HEK293 (cell line): ENCODE measurements at regions not wholly inside any gene's neighbourhood (a gene's known extent, or its start where the extent isn't known, plus 50 kb on each side); places are given as distances from the start of the nearest gene placed in this dataset.

Experiments used
- CTCF ChIA-PET: fragments of 350-600 bp; formaldehyde crosslinking; extraction: SDS; loops from one replicate; lab custom pipeline; 2021; ENCODE audit warnings: antibody characterized with exemption; lab: Yijun Ruan, JAX
- POLR2A ChIA-PET: fragments of 300-600 bp; formaldehyde crosslinking; extraction: SDS; loops from one replicate; lab custom pipeline; 2020; ENCODE audit warnings: antibody characterized with exemption, inconsistent platforms; lab: Yijun Ruan, JAX
- H3K27ac ChIP-seq: fragments of 200-500 bp; sonication (Bioruptor generic); 2 replicates; pipeline ENCODE4 v1.5.1; 2014; ENCODE audit warnings: low read depth, low read length, control low read depth, inconsistent platforms; ENCODE audit errors: extremely low read depth
- H3K36me3 ChIP-seq, 2 experiments: fragments of 200-500 bp in 1 of 2; sonication (Bioruptor generic) in 1 of 2; 1 replicate in 1 of 2; 2 replicates in 1 of 2; pipeline ENCODE4 v1.5.1; 2014 to 2017; ENCODE audit warnings: inconsistent platforms in 2 of 2, low read length in 2 of 2; ENCODE audit not compliant: control insufficient read depth in 2 of 2, insufficient read depth in 1 of 2
- H3K4me1 ChIP-seq: fragments of 200-500 bp; sonication (Bioruptor generic); 2 replicates; pipeline ENCODE4 v1.5.1; 2014; ENCODE audit warnings: mild to moderate bottlenecking, low read length, inconsistent platforms; ENCODE audit not compliant: control insufficient read depth, insufficient read depth
- H3K4me3 ChIP-seq: 2 replicates; pipeline ENCODE4 v1.5.1; 2011; ENCODE audit warnings: low read depth, mild to moderate bottlenecking, control low read depth, low read length, moderate library complexity
- H3K9me3 ChIP-seq: fragments of 200-500 bp; sonication (Bioruptor generic); 2 replicates; pipeline ENCODE4 v1.5.1; 2014; ENCODE audit warnings: low read depth, low read length, inconsistent platforms; ENCODE audit not compliant: control insufficient read depth, insufficient read depth
- KLF10 ChIP-seq: fragments of 450-650 bp; IDR thresholded peaks from 2 replicates; pipeline ENCODE4 v1.5.1; 2018; ENCODE audit warnings: missing biosample characterization, mild to moderate bottlenecking, missing genetic modification characterization
- KLF16 ChIP-seq: fragments of 450-650 bp; formaldehyde crosslinking; IDR thresholded peaks from 2 replicates; pipeline ENCODE4 v1.5.1; 2017; ENCODE audit warnings: missing biosample characterization, missing genetic modification characterization
- SETDB1 ChIP-seq: IDR thresholded peaks from one replicate; pipeline ENCODE4 v1.6.1; 2017; ENCODE audit warnings: mild to moderate bottlenecking, low read length, moderate library complexity, mixed read lengths; ENCODE audit not compliant: insufficient read length
- ZBTB1 ChIP-seq: fragments of 450-650 bp; formaldehyde crosslinking; IDR thresholded peaks from 2 replicates; pipeline ENCODE4 v1.5.1; 2016; ENCODE audit warnings: missing biosample characterization, missing genetic modification characterization
- ZBTB7A ChIP-seq: fragments of 450-650 bp; formaldehyde crosslinking; IDR thresholded peaks from 2 replicates; pipeline ENCODE4 v1.5.1; 2016; ENCODE audit warnings: low read depth, missing biosample characterization, missing genetic modification characterization
- ZIC2 ChIP-seq: fragments of 450-650 bp; formaldehyde crosslinking; IDR thresholded peaks from 2 replicates; pipeline ENCODE4 v1.5.1; 2016; ENCODE audit warnings: missing biosample characterization, missing genetic modification characterization
- ZNF292 ChIP-seq: fragments of 450-650 bp; formaldehyde crosslinking; IDR thresholded peaks from 2 replicates; pipeline ENCODE4 v1.5.1; 2016; ENCODE audit warnings: low read depth, missing biosample characterization, missing genetic modification characterization, borderline replicate concordance
- ZNF366 ChIP-seq: fragments of 450-650 bp; formaldehyde crosslinking; conservative IDR thresholded peaks from 2 replicates; pipeline ENCODE4 v1.5.1; 2016; ENCODE audit warnings: missing biosample characterization, missing genetic modification characterization
- ZNF433 ChIP-seq: fragments of 450-650 bp; formaldehyde crosslinking; IDR thresholded peaks from 2 replicates; pipeline ENCODE4 v1.5.1; 2016; ENCODE audit warnings: missing biosample characterization, missing genetic modification characterization, low read depth
- ZNF48 ChIP-seq: fragments of 450-650 bp; formaldehyde crosslinking; IDR thresholded peaks from 2 replicates; pipeline ENCODE4 v1.5.1; 2016; ENCODE audit warnings: missing biosample characterization, missing genetic modification characterization
- ZNF521 ChIP-seq: fragments of 450-650 bp; formaldehyde crosslinking; IDR thresholded peaks from 2 replicates; pipeline ENCODE4 v1.5.1; 2017; ENCODE audit warnings: missing biosample characterization, mild to moderate bottlenecking, missing genetic modification characterization
- ZNF529 ChIP-seq: fragments of 450-650 bp; formaldehyde crosslinking; IDR thresholded peaks from 2 replicates; pipeline ENCODE4 v1.5.1; 2017; ENCODE audit warnings: missing genetic modification characterization, missing biosample characterization; ENCODE audit not compliant: insufficient replicate concordance
- ZNF555 ChIP-seq: fragments of 450-650 bp; formaldehyde crosslinking; conservative IDR thresholded peaks from 2 replicates; pipeline ENCODE4 v1.5.1; 2017; ENCODE audit warnings: missing biosample characterization, mild to moderate bottlenecking, missing genetic modification characterization, inconsistent platforms
- ZNF600 ChIP-seq: fragments of 450-650 bp; formaldehyde crosslinking; IDR thresholded peaks from 2 replicates; pipeline ENCODE4 v1.5.1; 2016; ENCODE audit warnings: missing biosample characterization, missing genetic modification characterization
- ZNF624 ChIP-seq: fragments of 450-650 bp; formaldehyde crosslinking; IDR thresholded peaks from 2 replicates; pipeline ENCODE4 v1.5.1; 2017; ENCODE audit warnings: missing biosample characterization, missing genetic modification characterization
- ZSCAN16 ChIP-seq: fragments of 450-650 bp; formaldehyde crosslinking; IDR thresholded peaks from 2 replicates; pipeline ENCODE4 v1.5.1; 2016; ENCODE audit warnings: missing biosample characterization, missing genetic modification characterization
- TF ChIP-seq, protein P1 (sequence below): fragments of 450-650 bp; formaldehyde crosslinking; IDR thresholded peaks from 2 replicates; pipeline ENCODE4 v1.5.1; 2016; ENCODE audit warnings: missing biosample characterization, missing genetic modification characterization
- TF ChIP-seq, protein P2 (sequence below): fragments of 450-650 bp; formaldehyde crosslinking; IDR thresholded peaks from 2 replicates; pipeline ENCODE4 v1.5.1; 2016; ENCODE audit warnings: missing biosample characterization, missing genetic modification characterization, low read depth
- TF ChIP-seq, protein P3 (sequence below): fragments of 450-650 bp; formaldehyde crosslinking; IDR thresholded peaks from 2 replicates; pipeline ENCODE4 v1.5.1; 2017; ENCODE audit warnings: missing biosample characterization, missing genetic modification characterization
- TF ChIP-seq, protein P4 (sequence below): fragments of 450-650 bp; formaldehyde crosslinking; IDR thresholded peaks from 2 replicates; pipeline ENCODE4 v1.5.1; 2016; ENCODE audit warnings: missing biosample characterization, missing genetic modification characterization
- TF ChIP-seq, protein P5 (sequence below): fragments of 450-650 bp; IDR thresholded peaks from 2 replicates; pipeline ENCODE4 v1.5.1; 2018; ENCODE audit warnings: missing biosample characterization, mild to moderate bottlenecking, missing genetic modification characterization

DNA sequence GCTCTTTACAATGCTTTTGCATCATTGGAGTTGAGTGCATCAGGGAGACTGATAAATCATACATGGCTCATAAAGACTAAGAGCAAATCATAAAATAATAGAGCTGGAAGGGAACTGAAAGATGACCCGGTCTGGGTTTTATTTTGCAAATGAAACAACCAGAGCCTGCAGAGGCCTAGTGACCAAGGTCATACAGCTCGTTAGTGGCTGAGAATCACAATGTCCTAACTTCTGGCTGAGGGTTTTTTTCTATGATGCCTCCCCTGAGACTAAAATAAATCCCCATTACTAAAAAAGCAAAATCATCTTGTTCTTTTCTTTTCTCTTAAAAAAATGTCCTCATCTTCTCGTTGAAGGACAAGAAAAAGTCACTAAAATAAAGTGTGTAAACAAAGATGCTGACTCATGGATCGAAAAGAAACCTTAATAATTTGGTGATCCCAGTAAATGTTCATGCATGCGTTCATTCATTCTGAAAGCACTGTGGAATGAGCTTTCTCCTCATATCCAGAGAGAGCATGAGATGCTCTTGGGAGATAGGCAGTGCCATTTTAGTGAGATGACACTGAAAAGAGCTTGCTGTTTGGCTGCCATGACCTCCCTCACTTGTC is 107.8 kb upstream of the PHYHIPL start (continued):
- TF ChIP-seq, protein P1, sequence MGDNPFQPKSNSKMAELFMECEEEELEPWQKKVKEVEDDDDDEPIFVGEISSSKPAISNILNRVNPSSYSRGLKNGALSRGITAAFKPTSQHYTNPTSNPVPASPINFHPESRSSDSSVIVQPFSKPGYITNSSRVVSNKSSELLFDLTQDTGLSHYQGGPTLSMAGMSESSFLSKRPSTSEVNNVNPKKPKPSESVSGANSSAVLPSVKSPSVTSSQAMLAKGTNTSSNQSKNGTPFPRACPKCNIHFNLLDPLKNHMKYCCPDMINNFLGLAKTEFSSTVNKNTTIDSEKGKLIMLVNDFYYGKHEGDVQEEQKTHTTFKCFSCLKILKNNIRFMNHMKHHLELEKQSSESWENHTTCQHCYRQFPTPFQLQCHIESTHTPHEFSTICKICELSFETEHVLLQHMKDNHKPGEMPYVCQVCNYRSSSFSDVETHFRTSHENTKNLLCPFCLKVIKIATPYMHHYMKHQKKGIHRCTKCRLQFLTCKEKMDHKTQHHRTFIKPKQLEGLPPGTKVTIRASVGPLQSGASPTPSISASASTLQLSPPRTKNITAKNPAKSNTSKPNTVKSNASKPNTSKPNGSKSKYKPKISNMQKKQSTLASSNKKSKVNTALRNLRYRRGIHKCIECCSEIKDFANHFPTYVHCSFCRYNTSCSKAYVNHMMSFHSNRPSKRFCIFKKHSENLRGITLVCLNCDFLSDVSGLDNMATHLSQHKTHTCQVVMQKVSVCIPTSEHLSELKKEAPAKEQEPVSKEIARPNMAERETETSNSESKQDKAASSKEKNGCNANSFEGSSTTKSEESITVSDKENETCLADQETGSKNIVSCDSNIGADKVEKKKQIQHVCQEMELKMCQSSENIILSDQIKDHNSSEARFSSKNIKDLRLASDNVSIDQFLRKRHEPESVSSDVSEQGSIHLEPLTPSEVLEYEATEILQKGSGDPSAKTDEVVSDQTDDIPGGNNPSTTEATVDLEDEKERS (tag by site-specific recombination), result no peak
- no peak for TF ChIP-seq ZNF366 (tag by site-specific recombination)

DNA sequence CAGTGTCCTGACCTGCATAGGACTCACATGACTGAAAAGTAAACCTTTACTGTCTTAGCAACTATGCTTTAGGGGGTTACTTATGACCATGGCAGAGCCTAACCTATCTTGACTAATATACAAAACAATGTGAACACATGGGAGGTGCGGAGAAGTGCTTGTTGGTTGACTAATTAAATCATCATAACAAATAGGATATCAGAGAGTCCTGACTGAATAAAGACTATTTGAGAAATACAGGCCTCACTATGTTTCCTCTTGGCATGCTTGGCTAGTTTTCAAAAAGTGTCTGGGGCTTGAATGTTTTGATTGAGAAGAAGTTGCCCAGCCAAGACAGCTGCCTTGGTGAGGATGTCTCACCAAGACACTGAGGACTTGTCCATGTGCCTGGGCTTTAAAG is 104.4 kb upstream of the PHYHIPL start:
- no peaks in the 10 kb centered on the region for H3K36me3 ChIP-seq
- TF ChIP-seq KLF16, result no peak
- TF ChIP-seq, protein P2, sequence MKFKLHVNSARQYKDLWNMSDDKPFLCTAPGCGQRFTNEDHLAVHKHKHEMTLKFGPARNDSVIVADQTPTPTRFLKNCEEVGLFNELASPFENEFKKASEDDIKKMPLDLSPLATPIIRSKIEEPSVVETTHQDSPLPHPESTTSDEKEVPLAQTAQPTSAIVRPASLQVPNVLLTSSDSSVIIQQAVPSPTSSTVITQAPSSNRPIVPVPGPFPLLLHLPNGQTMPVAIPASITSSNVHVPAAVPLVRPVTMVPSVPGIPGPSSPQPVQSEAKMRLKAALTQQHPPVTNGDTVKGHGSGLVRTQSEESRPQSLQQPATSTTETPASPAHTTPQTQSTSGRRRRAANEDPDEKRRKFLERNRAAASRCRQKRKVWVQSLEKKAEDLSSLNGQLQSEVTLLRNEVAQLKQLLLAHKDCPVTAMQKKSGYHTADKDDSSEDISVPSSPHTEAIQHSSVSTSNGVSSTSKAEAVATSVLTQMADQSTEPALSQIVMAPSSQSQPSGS (tag by site-specific recombination), result no peak
- no peak for TF ChIP-seq ZNF433 (tag by site-specific recombination)
- no peak for TF ChIP-seq ZNF555 (tag by site-specific recombination)
- TF ChIP-seq ZNF529, result no peak
- TF ChIP-seq, protein P3, sequence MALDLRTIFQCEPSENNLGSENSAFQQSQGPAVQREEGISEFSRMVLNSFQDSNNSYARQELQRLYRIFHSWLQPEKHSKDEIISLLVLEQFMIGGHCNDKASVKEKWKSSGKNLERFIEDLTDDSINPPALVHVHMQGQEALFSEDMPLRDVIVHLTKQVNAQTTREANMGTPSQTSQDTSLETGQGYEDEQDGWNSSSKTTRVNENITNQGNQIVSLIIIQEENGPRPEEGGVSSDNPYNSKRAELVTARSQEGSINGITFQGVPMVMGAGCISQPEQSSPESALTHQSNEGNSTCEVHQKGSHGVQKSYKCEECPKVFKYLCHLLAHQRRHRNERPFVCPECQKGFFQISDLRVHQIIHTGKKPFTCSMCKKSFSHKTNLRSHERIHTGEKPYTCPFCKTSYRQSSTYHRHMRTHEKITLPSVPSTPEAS, result no peak
- no peak for TF ChIP-seq ZNF624 (tag by site-specific recombination)
- TF ChIP-seq, protein P4, sequence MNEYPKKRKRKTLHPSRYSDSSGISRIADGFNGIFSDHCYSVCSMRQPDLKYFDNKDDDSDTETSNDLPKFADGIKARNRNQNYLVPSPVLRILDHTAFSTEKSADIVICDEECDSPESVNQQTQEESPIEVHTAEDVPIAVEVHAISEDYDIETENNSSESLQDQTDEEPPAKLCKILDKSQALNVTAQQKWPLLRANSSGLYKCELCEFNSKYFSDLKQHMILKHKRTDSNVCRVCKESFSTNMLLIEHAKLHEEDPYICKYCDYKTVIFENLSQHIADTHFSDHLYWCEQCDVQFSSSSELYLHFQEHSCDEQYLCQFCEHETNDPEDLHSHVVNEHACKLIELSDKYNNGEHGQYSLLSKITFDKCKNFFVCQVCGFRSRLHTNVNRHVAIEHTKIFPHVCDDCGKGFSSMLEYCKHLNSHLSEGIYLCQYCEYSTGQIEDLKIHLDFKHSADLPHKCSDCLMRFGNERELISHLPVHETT, result no peak
- TF ChIP-seq ZIC2 (tag by site-specific recombination), result no peak
- no peak for TF ChIP-seq KLF10 (tag by site-specific recombination)
- TF ChIP-seq SETDB1, result no peak
- TF ChIP-seq ZBTB1, result no peak
- TF ChIP-seq ZNF521, result no peak
- no peak for TF ChIP-seq ZNF292
- no peak for TF ChIP-seq ZNF600 (tag by site-specific recombination)
- no peak for TF ChIP-seq ZBTB7A (tag by site-specific recombination)
- no peak for TF ChIP-seq ZSCAN16 (tag by site-specific recombination)
- TF ChIP-seq, protein P5, sequence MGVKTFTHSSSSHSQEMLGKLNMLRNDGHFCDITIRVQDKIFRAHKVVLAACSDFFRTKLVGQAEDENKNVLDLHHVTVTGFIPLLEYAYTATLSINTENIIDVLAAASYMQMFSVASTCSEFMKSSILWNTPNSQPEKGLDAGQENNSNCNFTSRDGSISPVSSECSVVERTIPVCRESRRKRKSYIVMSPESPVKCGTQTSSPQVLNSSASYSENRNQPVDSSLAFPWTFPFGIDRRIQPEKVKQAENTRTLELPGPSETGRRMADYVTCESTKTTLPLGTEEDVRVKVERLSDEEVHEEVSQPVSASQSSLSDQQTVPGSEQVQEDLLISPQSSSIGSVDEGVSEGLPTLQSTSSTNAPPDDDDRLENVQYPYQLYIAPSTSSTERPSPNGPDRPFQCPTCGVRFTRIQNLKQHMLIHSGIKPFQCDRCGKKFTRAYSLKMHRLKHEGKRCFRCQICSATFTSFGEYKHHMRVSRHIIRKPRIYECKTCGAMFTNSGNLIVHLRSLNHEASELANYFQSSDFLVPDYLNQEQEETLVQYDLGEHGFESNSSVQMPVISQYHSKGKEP (tag by site-specific recombination), result no peak
- TF ChIP-seq ZNF48 (tag by site-specific recombination), result no peak
- H3K4me3 ChIP-seq, result no peak overlapping the region
- CTCF ChIA-PET, result no interaction called here
- no peaks in the 10 kb centered on the region for H3K9me3 ChIP-seq
- H3K4me1 ChIP-seq, result no peaks in the 10 kb centered on the region
- H3K27ac ChIP-seq, result no peak overlapping the region
- POLR2A ChIA-PET, result no interaction called here
